ENCODE measurements at regions not wholly inside any gene's neighbourhood (a gene's known extent, or its start where the extent isn't known, plus 50 kb on each side); places are given as distances from the start of the nearest gene placed in this dataset.
A peak's percentile ranks its signal among the peaks of the same experiment; 100 is the strongest.

GRCh38 chr2:240308111-240308651, 127.3 kb upstream of the GPC1 start (continued):
- TF ChIP-seq EGR1 (IDR thresholded peaks at IDR 0.05; ENCODE audit: borderline replicate concordance in 1 of 2, low read depth in 2 of 2, low read length in 2 of 2), result no peak

- Histone ChIP-seq H3K9ac (ENCODE audit: control insufficient read depth, insufficient read depth, low read length) (no peak overlapping the region), H3K9me3 (replicated peaks; ENCODE audit: control insufficient read depth, insufficient read depth, low read length) (no peaks in the 10 kb centered on the region), H3K4me3 (no peak overlapping the region), H3K4me1 (ENCODE audit: control insufficient read depth, insufficient read depth, low read length) (no peaks in the 10 kb centered on the region), H3K4me2 (ENCODE audit: control insufficient read depth, insufficient read depth) (no peak overlapping the region), H3K27ac (ENCODE audit: control insufficient read depth, insufficient read depth) (no peak overlapping the region), H3K27me3 (replicated peaks in 1 of 2; ENCODE audit: control insufficient read depth in 2 of 2, insufficient read depth in 2 of 2, low read length in 1 of 2) (no peaks in the 10 kb centered on the region), H3K79me2 (ENCODE audit: control insufficient read depth, insufficient read depth, low read length) (no peaks in the 10 kb centered on the region), H3K36me3 (ENCODE audit: control insufficient read depth in 2 of 2, insufficient read depth in 2 of 2, low read length in 1 of 2) (no peaks in the 10 kb centered on the region), H2AFZ (ENCODE audit: control insufficient read depth, low read depth, low read length) (no peak overlapping the region), H4K20me1 (ENCODE audit: control insufficient read depth, insufficient read depth) (no peaks in the 10 kb centered on the region)
- intact Hi-C loops (cut with micrococcal nuclease; ENCODE audit: unreplicated experiment) (no loop called here), in situ Hi-C loops (cut with MboI) (no loop called here)
- WGBS (ENCODE audit: insufficient coverage, insufficient replicate concordance, low lambda C conversion rate, missing lambda C conversion rate), result 50% methylated on average over 1 of the region's 1 CpG
- DNase-seq (ENCODE audit: low read depth, low spot score) (no peak), ATAC-seq (no peak), FAIRE-seq (peak; percentile 95)
- no TSS peak for BruUV-seq (replicated peaks)
- RAD21 ChIA-PET (ENCODE audit: unreplicated experiment), result no interaction called here
- CTCF ChIA-PET, result no interaction called here
- SMC1A ChIA-PET (ENCODE audit: uncharacterized antibody, unreplicated experiment), result no interaction called here
- POLR2A ChIA-PET, result no interaction called here
- TF ChIP-seq NR2C1 (IDR thresholded peaks at IDR 0.05), result no peak
- TF ChIP-seq ZNF592 (IDR thresholded peaks at IDR 0.05), result no peak
- no peak for TF ChIP-seq TCF12 (IDR thresholded peaks at IDR 0.05; ENCODE audit: low read depth, low read length)
- no peak for TF ChIP-seq GATAD2B (conservative IDR thresholded peaks at IDR 0.05; ENCODE audit: low read depth)
- TF ChIP-seq RAD21 (IDR thresholded peaks at IDR 0.05; ENCODE audit: insufficient read depth, low read depth, low read length), result no peak
- TF ChIP-seq ZBTB33 (IDR thresholded peaks at IDR 0.05), result no peak
- no peak for TF ChIP-seq IRF3 (IDR thresholded peaks at IDR 0.05)
- TF ChIP-seq SIN3A (IDR thresholded peaks at IDR 0.05; ENCODE audit: low read depth, low read length), result no peak
Observed at GRCh38 chr2:240309214-240309613, 126.2 kb upstream of the GPC1 start.

All from GM12878 (cell line).